ENCODE measurements at regions not wholly inside any gene's neighbourhood (a gene's known extent, or its start where the extent isn't known, plus 50 kb on each side); places are given as distances from the start of the nearest gene placed in this dataset.
A peak's percentile ranks its signal among the peaks of the same experiment; 100 is the strongest.

GRCh38 chr10:124156524-124157260, 63.3 kb upstream of the CHST15 start:
- Histone ChIP-seq H3K27ac (ENCODE audit: low read length) (peak overlapping the region; percentile 46; the same call in 1 of the 2 replicates), H3K9me3 (ENCODE audit: low read length) (no peaks in the 10 kb centered on the region), H3F3A (ENCODE audit: low read length, unreplicated experiment) (no peaks in the 10 kb centered on the region), H3K4me3 (ENCODE audit: low read length) (no peak overlapping the region), H3K27me3 (ENCODE audit: low read length) (no peaks in the 10 kb centered on the region), H3K9me2 (replicated peaks; ENCODE audit: low read length) (no peaks in the 10 kb centered on the region), H3K79me2 (ENCODE audit: low read length) (no peaks in the 10 kb centered on the region), H4K20me1 (ENCODE audit: low read length) (no peaks in the 10 kb centered on the region), H3K36me3 (ENCODE audit: low read depth, low read length) (no peaks in the 10 kb centered on the region), H3K4me2 (ENCODE audit: low read length) (peak overlapping the region; percentile 64; the same call in 1 of the 2 replicates), H2AFZ (ENCODE audit: low read length) (no peak overlapping the region), H3K9ac (ENCODE audit: low read length) (peak overlapping the region; percentile 25; the same call in 1 of the 2 replicates), H3K4me1 (ENCODE audit: insufficient read depth, low read length) (peaks cover 32% of the 10 kb centered on the region)
- ATAC-seq (no peak), DNase-seq (no peak)
- no TSS peak for BruUV-seq (replicated peaks)
- ChIA-PET CTCF (no interaction called here), POLR2A (ENCODE audit: unreplicated experiment) (no interaction called here)
- no peak for TF ChIP-seq EZH2 (IDR thresholded peaks at IDR 0.05; ENCODE audit: low read length, unreplicated experiment)
- TF ChIP-seq CTCF (conservative IDR thresholded peaks at IDR 0.05; ENCODE audit: low read depth, low read length): no peak
- TF ChIP-seq EZH2phosphoT487 (IDR thresholded peaks at IDR 0.05; ENCODE audit: borderline replicate concordance, low read length): no peak
- intact Hi-C loops (cut with micrococcal nuclease): no loop called here

- TF ChIP-seq EZH2phosphoT487 (IDR thresholded peaks at IDR 0.05; ENCODE audit: borderline replicate concordance, low read length): no peak
- no peak for TF ChIP-seq EZH2 (IDR thresholded peaks at IDR 0.05; ENCODE audit: low read length, unreplicated experiment)
- no peak for TF ChIP-seq CTCF (conservative IDR thresholded peaks at IDR 0.05; ENCODE audit: low read depth, low read length)
- peaks cover 37% of the 10 kb centered on the region for H3K4me1 ChIP-seq (ENCODE audit: insufficient read depth, low read length)
- ChIA-PET CTCF (no interaction called here), POLR2A (ENCODE audit: unreplicated experiment) (no interaction called here)
- H3K9ac ChIP-seq (ENCODE audit: low read length): peak overlapping the region; percentile 25; the same call in 1 of the 2 replicates
- no peaks in the 10 kb centered on the region for H3K9me3 ChIP-seq (ENCODE audit: low read length)
- intact Hi-C loops (cut with micrococcal nuclease): no loop called here
- H3K9me2 ChIP-seq (replicated peaks; ENCODE audit: low read length): no peaks in the 10 kb centered on the region
- H3K36me3 ChIP-seq (ENCODE audit: low read depth, low read length): no peaks in the 10 kb centered on the region
- DNase-seq: peak; percentile 24
- BruUV-seq (replicated peaks): no TSS peak
- H2AFZ ChIP-seq (ENCODE audit: low read length): no peak overlapping the region
- H3K27me3 ChIP-seq (ENCODE audit: low read length): no peaks in the 10 kb centered on the region
- H3K27ac ChIP-seq (ENCODE audit: low read length): peak overlapping the region; percentile 46
- H3K4me3 ChIP-seq (ENCODE audit: low read length): no peak overlapping the region
- H4K20me1 ChIP-seq (ENCODE audit: low read length): no peaks in the 10 kb centered on the region
- peak overlapping the region; percentile 64 for H3K4me2 ChIP-seq (ENCODE audit: low read length)
- H3K79me2 ChIP-seq (ENCODE audit: low read length): no peaks in the 10 kb centered on the region
- no peaks in the 10 kb centered on the region for H3F3A ChIP-seq (ENCODE audit: low read length, unreplicated experiment)
- no peak for ATAC-seq
Observed at GRCh38 chr10:124155781-124156435, 62.5 kb upstream of the CHST15 start.
